ENCODE measurements at regions not wholly inside any gene's neighbourhood (a gene's known extent, or its start where the extent isn't known, plus 50 kb on each side); places are given as distances from the start of the nearest gene placed in this dataset.
A peak's percentile ranks its signal among the peaks of the same experiment; 100 is the strongest.

GRCh38 chr17:17405673-17406072, 71.1 kb upstream of the MED9 start:
- intact Hi-C loops (cut with DNase I), result loop anchor here in 1 of 2 donors (5.0 kb wide), 1 partner anchor 42 kb away; no protein-coding TSS in a partner anchor
- no peak for TF ChIP-seq POLR2A (IDR thresholded peaks at IDR 0.05)
- TF ChIP-seq, protein P1, sequence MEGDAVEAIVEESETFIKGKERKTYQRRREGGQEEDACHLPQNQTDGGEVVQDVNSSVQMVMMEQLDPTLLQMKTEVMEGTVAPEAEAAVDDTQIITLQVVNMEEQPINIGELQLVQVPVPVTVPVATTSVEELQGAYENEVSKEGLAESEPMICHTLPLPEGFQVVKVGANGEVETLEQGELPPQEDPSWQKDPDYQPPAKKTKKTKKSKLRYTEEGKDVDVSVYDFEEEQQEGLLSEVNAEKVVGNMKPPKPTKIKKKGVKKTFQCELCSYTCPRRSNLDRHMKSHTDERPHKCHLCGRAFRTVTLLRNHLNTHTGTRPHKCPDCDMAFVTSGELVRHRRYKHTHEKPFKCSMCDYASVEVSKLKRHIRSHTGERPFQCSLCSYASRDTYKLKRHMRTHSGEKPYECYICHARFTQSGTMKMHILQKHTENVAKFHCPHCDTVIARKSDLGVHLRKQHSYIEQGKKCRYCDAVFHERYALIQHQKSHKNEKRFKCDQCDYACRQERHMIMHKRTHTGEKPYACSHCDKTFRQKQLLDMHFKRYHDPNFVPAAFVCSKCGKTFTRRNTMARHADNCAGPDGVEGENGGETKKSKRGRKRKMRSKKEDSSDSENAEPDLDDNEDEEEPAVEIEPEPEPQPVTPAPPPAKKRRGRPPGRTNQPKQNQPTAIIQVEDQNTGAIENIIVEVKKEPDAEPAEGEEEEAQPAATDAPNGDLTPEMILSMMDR (IDR thresholded peaks at IDR 0.05), result no peak
- WGBS (ENCODE audit: insufficient coverage, low coverage, low lambda C conversion rate, missing lambda C conversion rate), result 80% methylated on average over 1 of the region's 2 CpGs
- Histone ChIP-seq H3K36me3 (no peaks in the 10 kb centered on the region), H3K27ac (peak overlapping the region; percentile 52 to 80 (median 70)), H3K4me3 (no peak overlapping the region), H3K27me3 (no peaks in the 10 kb centered on the region), H3K9me3 (no peaks in the 10 kb centered on the region), H3K4me1 (peaks cover 0 to 37% (median 5%) of the 10 kb centered on the region in 4 donors)
- ATAC-seq (no peak), DNase-seq (no peak)

GRCh38 chr17:17406225-17406624, 70.6 kb upstream of the MED9 start:
- WGBS (ENCODE audit: insufficient coverage, low coverage, low lambda C conversion rate, missing lambda C conversion rate), result 37% methylated on average over 6 of the region's 7 CpGs
- intact Hi-C loops (cut with DNase I), result loop anchor here in 1 of 2 donors (5.0 kb wide), 1 partner anchor 41 kb away; no protein-coding TSS in a partner anchor
- TF ChIP-seq, protein P1 (IDR thresholded peaks at IDR 0.05), result peak in 1 of 4 donors; percentile 28
- TF ChIP-seq POLR2A (IDR thresholded peaks at IDR 0.05), result peak; percentile 66
- H3K27me3 ChIP-seq, result no peaks in the 10 kb centered on the region
- H3K4me3 ChIP-seq, result no peak overlapping the region
- ATAC-seq (peak; percentile 88 to 96 (median 94)), DNase-seq (peak; percentile 89 to 94 (median 92))
- peak overlapping the region; percentile 52 to 80 (median 70) for H3K27ac ChIP-seq
- peaks cover 0 to 37% (median 5%) of the 10 kb centered on the region in 4 donors for H3K4me1 ChIP-seq
- H3K9me3 ChIP-seq, result no peaks in the 10 kb centered on the region
- no peaks in the 10 kb centered on the region for H3K36me3 ChIP-seq

DNA sequence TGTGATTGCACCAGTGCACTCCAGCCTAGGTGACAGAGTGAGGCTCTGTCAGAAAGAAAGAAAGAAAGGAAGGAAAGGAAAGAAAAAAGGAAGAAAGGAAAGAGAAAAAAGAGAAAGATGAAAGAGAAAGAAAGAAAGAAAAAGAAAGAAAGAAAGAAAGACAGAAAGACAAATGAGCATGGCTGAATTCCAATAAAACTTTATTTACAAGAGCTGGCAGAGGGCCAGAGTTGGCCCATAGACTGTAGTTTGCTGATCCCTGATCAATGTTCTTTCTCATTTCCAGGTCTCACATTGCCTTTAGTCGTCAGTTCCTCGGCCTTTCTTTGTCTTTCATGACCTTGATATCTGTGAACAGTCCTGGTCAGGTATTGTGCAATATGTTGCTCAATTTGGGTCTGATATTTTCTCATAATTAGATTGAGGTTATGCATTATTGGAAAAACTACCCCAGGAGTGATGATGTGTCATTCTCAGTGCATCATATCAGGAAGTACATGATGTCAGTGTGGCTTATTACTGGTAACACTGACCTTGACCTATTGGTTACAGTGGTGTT, 68.5 kb upstream of the MED9 start:
- H3K36me3 ChIP-seq, result no peaks in the 10 kb centered on the region
- no peak for TF ChIP-seq POLR2A (IDR thresholded peaks at IDR 0.05)
- TF ChIP-seq, protein P1 (IDR thresholded peaks at IDR 0.05), result no peak
- H3K9me3 ChIP-seq, result no peaks in the 10 kb centered on the region
- no peaks in the 10 kb centered on the region for H3K27me3 ChIP-seq
- 10% methylated on average over 2 of the region's 2 CpGs for WGBS (ENCODE audit: insufficient coverage, low coverage, low lambda C conversion rate, missing lambda C conversion rate)
- H3K4me1 ChIP-seq, result peaks cover 0 to 33% (median 5%) of the 10 kb centered on the region in 4 donors
- peak in 3 of 4 donors; percentile 31 to 60 (median 58) for ATAC-seq
- H3K4me3 ChIP-seq, result no peak overlapping the region
- peak overlapping the region; percentile 37 to 80 (median 73) for H3K27ac ChIP-seq
- DNase-seq, result peak in 1 of 3 donors; percentile 48
- intact Hi-C loops (cut with DNase I), result loop anchor here in 1 of 2 donors (5.0 kb wide), 1 partner anchor 39 kb away; no protein-coding TSS in a partner anchor

- no peaks in the 10 kb centered on the region for H3K36me3 ChIP-seq
- peaks cover 0 to 33% (median 5%) of the 10 kb centered on the region in 4 donors for H3K4me1 ChIP-seq
- no peak overlapping the region for H3K4me3 ChIP-seq
- no peak for DNase-seq
- 76% methylated on average over 3 of the region's 6 CpGs for WGBS (ENCODE audit: insufficient coverage, low coverage, low lambda C conversion rate, missing lambda C conversion rate)
- TF ChIP-seq, protein P1 (IDR thresholded peaks at IDR 0.05), result no peak
- no peak for TF ChIP-seq POLR2A (IDR thresholded peaks at IDR 0.05)
- no peaks in the 10 kb centered on the region for H3K9me3 ChIP-seq
- H3K27ac ChIP-seq, result no peak overlapping the region
- intact Hi-C loops (cut with DNase I), result no loop called here
- ATAC-seq, result no peak
- no peaks in the 10 kb centered on the region for H3K27me3 ChIP-seq
These were observed 66.4 kb upstream of the MED9 start for GRCh38 chr17:17410357-17410756.
